Adrenal gland (tissue), 5 donors: ENCODE measurements at regions not wholly inside any gene's neighbourhood (a gene's known extent, or its start where the extent isn't known, plus 50 kb on each side); places are given as distances from the start of the nearest gene placed in this dataset.

ENCODE experiments used
- CTCF ChIP-seq, 6 experiments: fragments of 450-650 bp in 4 of 6; fragments of 200-600 bp in 2 of 6; sonication (generic) in 1 of 6; IDR thresholded peaks; 1 replicate in 5 of 6; 2 replicates in 1 of 6; pipeline versions ENCODE4 v1.5.1 to v1.8.0; 2016 to 2021; ENCODE audit warnings: antibody characterized with exemption in 6 of 6, mild to moderate bottlenecking in 2 of 6, moderate library complexity in 1 of 6
- POLR2A ChIP-seq, 2 donors: fragments of 450-650 bp; IDR thresholded peaks; one replicate each; pipeline ENCODE4 v1.6.1; 2017; ENCODE audit warnings: antibody characterized with exemption in 2 of 2, mild to moderate bottlenecking in 2 of 2, moderate library complexity in 1 of 2
- donor health status: DM: no; HTN: no; CAD: no.

- no peak for TF ChIP-seq CTCF (IDR thresholded peaks at IDR 0.05)
- TF ChIP-seq POLR2A (IDR thresholded peaks at IDR 0.05), result no peak
Measured at GRCh38 chr3:150249779-150250470, 158.2 kb upstream of the TSC22D2 start.
